HG02870 (cell line): ENCODE measurements at regions not wholly inside any gene's neighbourhood (a gene's known extent, or its start where the extent isn't known, plus 50 kb on each side); places are given as distances from the start of the nearest gene placed in this dataset.

Experiments
- ATAC-seq: cut with Tn5 transposase; IDR thresholded peaks from one replicate; pipeline ENCODE4 v1.9.1; 2021; ENCODE audit warnings: mild to moderate bottlenecking, moderate library complexity; ENCODE audit not compliant: unreplicated experiment

DNA sequence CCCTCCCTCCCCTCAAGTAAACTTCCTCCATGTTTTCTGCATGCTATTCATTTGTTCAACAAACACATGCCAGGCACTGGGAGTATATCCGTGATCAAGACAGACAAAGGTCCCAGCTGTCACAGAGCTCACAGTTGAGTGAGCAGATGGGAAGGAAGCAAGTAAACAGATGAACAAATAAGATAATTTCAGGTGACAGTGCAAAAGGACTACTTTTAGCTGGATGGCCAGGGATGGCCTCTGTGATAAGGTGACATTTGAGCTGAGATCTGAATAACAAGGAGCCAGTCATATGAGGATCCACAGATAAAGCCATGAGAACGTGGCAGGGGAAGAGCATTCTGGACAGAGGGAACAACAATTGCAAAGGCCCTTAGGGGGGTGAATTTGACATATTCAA, 121.7 kb upstream of the RAD23B start:
- no peak for ATAC-seq

- ATAC-seq: no peak
Observed at GRCh38 chr9:107163370-107163769, 119.7 kb upstream of the RAD23B start.

DNA sequence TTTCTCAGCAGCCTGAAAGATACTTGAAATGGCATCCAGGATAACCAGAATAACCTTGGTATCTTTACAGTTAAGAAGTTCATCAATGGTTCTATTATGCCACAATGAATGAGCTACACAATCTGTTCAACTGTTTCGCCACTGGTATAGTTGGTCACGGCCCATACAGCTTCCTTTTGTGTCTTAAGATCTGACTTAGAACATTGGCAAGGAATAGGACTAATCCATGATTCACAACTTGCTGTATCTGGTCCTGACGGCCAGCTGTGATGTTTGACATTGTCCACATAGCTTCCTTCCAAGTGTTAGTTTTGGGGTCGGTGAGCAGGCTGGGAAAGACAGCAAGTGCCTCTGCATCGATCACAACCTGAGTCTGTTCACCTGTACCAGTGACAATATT, 113.3 kb upstream of the RAD23B start:
- no peak for ATAC-seq

- no peak for ATAC-seq
Observed at GRCh38 chr9:107170801-107171200, 112.3 kb upstream of the RAD23B start.

DNA sequence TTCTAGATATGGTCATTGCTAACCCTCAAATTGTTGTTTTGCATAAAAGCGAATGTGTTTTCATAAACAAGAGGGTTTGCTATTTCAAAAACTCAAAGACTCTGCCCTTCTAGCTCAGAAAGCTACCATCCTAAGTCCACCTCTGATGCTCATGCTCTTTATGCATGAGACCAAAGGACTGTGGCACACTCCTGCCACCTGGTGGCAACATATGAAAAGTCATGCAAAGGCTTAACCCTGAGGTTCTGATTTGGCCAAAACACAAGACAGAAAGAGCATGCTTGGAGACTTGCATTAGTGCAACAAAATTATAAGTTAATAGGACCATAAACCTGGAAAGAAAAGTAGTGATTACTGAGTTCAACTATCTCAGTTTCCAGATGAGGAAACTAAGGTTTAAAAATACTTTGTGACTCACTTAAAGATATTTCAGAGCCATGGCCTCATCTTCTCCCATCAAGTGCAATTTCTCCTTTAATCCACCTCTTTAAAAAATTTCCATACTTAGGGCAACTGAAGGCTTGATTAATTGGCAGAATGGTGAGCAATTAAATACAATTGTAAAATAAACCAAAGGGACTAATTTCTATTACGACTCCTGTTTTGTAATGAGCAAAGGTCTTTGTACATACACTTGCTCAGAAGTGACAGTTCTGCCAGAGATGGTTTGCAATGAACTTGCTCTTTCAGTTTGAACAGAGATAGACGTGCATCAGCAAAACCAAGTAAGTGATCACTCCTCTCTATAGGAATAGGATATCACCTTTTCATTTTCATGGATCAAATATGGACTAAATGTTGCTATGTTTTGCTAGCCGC, 110.7 kb upstream of the RAD23B start:
- ATAC-seq: peak; percentile 49

- ATAC-seq: peak; percentile 75
Observed at GRCh38 chr9:107172979-107173347, 110.1 kb upstream of the RAD23B start.

GRCh38 chr9:107173422-107174180, 109.5 kb upstream of the RAD23B start:
- ATAC-seq: peak; percentile 22

DNA sequence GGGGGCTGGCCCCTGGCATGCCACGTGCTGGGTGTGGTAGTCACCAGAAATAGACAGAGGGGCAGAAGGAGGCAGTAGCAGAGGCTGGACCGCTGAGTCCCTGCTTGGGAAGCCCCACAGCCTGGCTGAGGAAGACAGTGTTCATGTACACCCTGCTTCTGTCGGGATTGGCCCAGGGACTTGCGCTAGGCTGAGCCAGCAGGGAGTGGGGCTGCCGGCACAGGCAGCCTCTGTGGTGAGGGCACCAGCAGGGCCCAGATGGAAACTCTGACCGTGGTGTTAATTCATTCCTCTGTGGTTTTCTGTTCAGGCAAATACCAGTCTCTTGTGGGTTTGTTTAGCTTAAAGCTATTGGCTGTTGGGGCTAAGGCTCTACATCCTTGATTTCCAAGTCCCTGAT, 108.6 kb upstream of the RAD23B start:
- ATAC-seq: no peak

DNA sequence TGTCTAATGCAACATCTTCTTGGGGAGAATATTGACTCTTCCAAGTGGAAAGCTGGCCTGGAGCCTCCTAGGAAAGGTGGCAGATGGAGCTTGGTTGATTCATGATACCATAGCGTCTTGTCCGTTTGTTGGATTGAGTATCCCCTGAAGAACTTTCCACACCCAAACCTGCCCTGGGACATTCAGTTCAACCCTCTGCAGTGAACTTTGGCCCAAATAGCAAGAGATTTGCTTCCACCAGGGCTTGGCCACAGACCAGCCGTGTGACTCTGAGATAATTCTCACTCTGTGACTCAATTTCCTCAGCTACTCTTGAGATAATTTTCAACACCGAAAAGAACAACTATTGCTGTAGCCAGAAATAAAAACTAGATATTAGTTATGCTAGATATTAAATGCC, 108.0 kb upstream of the RAD23B start:
- ATAC-seq: no peak

DNA sequence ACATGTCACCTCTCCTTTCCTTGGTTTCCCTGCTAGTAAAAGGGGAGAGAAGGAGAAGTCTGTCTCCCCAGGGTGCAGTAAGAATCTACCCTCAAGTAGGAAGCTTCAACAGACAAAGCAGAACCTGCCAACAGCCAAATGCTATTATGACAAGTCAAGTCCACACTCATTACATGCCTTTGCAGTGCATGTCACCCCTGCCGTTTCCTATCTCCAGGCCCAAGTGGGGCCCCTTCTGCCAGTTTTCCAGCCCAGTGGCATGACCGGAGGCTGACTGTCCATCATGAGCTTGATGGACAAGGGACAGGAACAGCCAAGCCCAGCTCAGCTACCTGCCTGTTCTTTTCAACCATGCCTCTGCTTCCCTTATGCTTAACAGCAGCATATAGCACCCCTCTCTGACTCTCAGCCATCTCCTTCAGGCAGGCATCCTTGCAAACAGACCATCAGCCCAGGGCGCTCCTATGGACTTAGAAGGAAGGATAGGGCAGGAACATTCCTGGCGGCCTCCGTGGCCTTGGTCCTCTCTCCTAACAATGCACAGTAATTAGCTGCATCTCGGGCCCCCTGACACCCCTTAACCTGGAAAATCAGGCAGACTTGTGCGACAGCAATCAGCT, 107.2 kb upstream of the RAD23B start:
- no peak for ATAC-seq

DNA sequence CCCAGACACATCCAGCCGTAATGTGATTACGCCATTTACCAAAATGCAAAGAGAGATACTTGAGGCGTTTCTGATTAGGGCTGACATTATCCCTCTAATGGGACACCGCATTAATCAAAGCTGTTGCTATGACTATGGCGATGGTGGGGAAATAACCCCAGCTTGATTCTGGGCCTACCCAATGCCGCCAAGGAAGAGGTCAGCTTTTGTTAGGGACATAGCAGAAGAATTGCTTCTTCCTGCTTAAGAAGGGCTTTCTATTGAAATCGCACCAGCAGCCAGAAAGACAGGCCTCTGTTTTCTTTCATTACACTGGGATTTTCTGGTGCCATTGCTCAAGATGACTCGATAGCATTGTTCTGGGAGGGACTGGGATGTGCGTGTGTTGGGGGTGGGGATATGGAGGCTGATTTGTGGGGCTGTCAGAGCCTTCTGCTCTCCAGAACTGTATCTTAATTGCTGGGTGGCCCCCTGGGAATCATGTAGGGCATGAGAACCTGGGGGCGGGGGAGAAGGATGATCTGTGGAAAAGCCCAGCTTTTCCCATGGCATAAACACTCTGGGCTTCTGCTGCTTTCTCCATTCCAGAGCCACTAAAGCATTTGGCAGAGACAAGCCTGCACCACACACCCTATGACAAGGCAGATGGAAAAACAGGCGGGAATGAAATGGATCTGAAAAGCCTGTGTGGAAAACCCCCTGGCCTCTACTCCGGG, 106.5 kb upstream of the RAD23B start:
- ATAC-seq: no peak

GRCh38 chr9:107177243-107177839, 105.7 kb upstream of the RAD23B start:
- no peak for ATAC-seq

DNA sequence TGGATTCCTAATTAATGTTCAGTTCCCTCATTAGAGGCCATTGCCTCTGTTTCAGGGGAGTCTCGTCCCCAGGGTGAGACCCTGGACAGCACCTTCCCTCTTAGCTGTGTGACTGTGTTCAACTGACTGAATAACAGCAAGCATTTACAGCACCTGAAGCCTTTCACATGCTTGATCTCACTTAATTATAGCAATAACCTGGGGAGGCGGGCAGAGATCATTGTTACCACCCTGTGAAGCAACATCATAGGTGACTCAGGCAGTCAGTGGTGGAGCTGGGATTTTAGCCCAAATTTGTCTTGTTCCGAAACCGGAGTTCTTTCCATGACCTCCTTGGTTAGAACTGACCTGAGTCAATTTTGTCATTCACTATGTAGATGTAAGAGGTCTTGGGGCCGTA, 105.2 kb upstream of the RAD23B start:
- ATAC-seq: no peak

- no peak for ATAC-seq
Observed at GRCh38 chr9:107178293-107178692, 104.8 kb upstream of the RAD23B start.

GRCh38 chr9:107180206-107180605, 102.9 kb upstream of the RAD23B start:
- ATAC-seq: no peak

- ATAC-seq: no peak
Observed at GRCh38 chr9:107183176-107183575, 99.9 kb upstream of the RAD23B start.

DNA sequence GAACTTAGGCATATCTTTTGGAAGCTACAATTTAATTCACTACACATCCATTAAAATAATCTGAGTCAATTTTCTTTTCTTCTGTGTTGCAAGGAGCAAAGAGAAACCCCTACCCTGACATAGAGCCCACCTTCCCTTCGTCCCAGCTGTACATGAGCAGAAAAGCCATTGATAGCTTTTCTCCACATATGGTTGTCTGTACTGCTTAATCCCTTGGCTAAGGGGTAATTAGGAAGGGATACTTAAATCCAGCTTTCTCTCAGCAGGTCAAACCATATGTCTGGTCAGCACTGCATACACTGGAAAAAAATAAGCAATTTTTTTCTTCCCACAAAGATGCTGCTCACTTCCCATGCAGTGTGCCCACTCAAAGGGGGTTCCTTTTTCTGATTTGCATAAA, 94.7 kb upstream of the RAD23B start:
- ATAC-seq: no peak

DNA sequence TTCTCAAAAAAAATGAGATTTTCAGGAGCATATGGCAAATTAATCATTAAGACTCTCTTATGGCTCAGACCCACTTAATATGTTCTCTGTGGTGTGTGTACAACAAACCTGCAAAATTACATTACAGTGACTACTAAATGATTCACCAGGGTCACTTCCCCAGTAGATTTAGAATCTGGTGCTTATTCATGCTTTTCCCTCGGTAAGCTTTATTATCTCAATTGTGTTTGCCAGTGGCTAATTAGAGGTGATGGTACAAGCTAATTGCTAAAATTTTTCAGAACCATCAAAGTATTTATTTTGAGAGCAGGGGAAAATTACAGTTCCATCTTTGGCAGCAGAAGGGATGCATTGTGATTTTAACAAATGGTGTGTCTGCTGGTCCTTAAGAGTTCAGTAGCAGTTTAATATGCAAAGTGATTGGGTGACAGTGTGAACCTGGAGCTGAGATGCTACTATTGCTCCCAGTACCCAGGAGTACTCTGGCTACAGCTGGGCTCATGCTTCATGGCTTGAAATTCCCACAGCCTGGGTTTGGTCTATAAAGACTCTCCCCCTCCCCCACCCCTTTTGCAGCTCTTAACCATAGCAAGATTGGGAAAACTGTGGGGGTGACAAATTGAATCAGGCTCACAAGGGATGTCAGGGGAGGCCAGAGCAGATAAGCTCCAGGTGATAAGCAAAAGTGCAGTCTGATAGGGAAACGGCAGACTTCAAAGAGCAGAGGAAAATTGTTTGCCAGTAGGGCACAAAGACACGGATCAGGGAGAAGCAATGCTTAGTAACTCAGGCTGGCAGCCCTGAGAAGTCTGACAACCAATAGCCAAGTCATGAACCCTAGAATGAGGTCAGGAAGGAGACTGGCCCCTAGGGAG, 92.8 kb upstream of the RAD23B start:
- ATAC-seq: no peak

DNA sequence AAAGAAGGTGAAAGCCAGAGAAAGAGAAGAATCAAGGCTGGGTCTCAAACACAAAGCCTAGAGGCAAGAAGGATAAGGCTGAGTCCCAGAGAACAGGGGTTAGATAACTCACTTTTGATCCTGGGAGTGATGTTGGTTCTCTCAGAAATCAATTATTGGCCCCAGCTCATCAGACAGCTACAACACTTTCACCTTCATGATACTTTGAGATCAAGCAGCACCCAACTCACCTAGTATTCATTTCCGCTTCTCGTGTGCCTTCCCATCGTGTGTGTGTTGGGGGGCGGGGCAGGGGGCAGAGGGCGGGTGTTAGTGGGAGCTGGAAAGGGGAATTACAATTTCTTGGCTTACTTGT, 92.2 kb upstream of the RAD23B start:
- ATAC-seq: no peak

DNA sequence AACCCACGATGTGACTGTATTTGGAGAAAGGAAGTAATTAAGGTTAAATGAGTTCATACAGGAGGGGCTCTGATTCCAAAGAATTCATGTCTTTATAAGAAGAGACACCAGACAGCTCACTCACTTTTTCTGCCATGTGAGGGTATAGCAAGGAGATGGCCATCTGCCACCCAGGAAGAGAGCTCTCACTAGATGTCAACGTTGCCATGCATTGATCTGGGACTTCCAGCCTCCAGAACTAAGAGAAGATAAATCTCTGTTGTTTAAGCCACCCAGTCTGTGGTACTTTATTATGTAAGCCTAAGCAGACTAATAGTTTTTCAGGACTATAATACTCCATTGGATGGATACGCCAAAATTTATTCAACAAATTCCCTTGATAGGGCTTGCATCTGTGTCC, 89.8 kb upstream of the RAD23B start:
- ATAC-seq: no peak
